Endothelial cell of hepatic sinusoid (primary cell): ENCODE measurements at regions not wholly inside any gene's neighbourhood (a gene's known extent, or its start where the extent isn't known, plus 50 kb on each side); places are given as distances from the start of the nearest gene placed in this dataset.

Experiments used
- in situ Hi-C: cut with HindIII; loops from 2 replicates; pipeline ENCODE4 v1.10.0; 2017; ENCODE audit warnings: low sequenced_read_pairs

DNA sequence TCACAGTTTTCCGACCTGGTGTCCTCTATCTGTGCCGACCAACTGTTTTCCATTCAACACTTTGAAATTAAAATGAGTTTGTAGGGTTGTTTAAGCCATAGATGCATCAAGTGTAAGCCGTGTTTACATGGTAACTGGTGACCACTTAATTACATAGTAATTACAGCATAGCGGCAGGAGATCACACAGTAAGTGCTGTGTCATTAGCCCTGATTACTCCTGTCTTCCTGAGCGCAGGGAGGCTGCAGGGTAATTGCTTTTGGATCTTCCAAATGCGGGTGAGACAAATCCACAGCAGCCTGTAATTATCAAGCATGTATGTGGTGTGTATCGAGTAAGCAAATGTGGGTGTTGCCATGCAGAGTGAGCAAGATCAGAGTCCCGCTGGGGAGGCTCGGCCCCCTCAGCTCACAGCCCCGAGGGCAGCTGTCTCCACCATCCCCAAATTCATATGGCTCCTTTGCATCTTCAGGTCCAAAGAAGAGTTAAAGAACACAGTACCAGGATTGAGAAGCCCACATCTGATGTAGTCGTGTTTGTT, 71.5 kb upstream of the HDAC4 start:
- in situ Hi-C loops: no loop called here

DNA sequence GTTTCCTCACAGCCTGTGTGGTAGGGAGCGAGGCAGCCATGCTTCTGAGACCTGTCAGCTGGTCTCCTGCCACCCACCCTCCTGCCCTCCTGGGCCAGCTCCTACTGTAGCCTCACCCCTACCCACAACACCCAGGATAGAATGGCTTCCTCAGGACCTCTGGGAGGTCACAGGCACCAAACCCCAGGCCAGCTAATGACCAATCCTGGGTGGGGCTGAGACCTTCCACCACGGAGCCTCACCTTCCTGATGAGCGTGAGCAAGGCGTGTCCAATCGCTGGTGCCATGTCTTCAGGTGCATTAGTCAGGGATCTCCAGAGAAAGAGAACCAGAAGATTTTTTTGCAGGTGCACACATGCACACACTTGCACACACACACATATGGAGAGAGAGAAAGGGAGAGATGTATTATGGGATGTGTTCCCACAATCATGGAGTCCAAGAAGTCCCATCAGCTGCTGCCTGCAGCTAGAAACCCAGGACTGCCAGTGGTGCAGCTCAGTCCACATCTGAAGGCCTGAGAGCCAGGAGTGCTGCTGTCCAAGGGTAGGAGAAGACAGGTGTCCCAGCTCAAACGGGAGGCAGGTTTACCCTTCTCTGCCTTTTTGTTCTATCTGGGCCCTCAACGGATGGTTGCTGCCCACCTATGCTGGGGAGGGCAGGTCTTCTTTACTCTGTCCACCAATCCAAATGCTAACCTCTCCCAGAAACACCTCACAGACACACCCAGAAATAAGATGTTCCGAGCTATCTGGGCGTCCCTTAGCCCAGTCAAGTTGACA, 70.4 kb upstream of the HDAC4 start:
- in situ Hi-C loops: no loop called here

DNA sequence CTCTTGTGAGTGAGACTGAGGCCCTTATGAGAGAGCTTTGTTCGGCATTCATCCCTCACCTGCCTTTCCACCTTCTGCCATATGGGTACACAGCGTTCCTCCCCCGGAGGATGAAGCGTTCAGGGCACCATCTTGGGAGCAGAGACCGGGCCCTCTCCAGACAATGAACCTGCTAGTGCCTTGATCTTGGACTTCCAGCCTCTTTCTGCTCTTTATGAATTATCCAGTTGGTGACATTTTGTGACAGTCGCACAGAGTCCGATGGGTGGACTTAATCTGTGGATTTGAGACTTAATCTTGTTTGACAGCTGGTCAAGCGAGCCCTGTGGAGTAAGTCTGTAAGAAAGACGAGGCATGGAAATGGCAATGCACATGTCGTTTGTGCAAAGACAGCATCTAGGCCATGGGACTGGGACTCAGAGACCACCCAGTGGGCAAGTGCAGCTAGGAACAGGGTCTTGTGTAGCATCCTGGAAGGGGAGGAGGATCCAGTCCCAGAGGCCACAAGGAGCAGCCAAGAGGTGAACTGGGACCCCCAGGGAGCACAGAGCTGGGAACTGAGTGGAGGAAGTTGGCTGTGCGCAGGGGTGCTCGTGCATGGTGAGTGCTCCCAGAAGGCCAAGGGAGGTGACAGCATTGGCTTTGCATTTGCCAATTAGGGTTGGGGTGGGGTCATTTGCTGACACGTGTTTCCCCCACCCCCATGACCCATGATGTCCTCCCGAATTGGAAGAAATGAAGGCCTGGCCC, 69.5 kb upstream of the HDAC4 start:
- in situ Hi-C loops: no loop called here

DNA sequence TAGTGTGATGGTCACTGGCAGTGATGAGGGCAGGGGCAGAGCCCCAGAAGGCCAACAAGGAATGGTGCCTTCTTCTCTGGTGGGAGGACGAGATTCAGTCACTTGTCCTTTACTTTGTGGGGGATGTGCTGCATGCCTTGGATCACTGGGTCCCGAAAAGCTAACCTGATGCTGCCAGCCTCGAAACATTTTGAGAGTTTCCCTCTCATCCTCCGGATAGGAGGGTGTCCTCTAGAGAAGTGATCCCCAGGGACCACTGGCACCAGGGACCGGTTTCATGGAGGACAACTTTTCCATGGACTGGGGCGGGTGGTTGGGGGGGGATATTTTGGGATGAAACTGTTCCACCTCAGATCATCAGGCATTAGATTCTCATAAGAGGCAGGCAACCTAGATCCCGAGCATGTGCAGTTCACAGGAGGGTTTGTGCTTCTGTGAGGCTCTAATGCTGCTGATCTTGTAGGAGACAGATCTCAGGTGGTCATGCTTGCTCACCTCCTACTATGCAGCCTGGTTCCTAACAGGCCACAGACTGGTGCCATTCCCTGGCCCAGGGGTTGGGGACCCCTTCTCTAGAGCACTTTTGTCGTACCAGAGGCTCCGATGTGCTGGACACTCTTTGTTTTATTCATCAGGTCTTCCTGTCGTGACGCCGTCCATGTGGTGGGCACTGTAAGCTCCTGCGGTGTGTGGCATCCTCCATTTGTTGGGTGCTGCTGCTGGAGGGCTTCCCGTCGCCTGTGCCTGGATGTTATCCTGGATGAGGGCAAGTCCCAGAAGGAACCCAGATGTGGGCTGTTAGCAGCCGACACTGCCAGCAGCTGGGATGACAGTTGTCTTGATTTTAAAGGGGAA, 68.5 kb upstream of the HDAC4 start:
- in situ Hi-C loops: no loop called here

DNA sequence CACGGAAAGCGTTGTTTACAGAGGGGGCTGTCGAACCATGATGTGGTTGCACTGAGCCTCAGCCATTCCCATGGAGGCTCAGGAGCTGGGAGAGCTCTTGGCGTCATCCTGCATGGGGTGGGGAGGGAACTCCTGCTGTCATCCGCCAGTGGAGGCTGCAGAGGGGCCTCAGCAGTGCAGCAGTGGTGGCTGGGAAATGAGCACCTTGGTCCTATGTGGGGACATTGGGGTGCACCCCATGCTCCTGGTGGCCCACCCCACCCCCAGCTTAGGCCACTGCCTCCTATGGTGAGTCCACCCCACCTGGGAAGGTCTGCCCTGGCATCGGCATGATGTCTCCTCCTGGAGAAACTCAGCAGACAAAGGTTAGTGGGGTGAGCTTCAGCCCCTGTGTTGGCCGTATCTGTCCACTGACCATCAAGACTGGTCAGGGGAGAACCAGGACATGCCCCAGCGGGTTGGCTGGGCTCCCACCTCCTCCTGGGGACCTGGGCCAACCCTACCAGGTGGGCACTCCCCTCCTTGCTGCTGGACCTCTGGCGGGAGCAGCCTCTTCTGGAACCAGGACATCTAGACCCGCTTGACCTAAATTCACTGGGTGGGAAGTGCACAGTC, 67.8 kb upstream of the HDAC4 start:
- in situ Hi-C loops: no loop called here

DNA sequence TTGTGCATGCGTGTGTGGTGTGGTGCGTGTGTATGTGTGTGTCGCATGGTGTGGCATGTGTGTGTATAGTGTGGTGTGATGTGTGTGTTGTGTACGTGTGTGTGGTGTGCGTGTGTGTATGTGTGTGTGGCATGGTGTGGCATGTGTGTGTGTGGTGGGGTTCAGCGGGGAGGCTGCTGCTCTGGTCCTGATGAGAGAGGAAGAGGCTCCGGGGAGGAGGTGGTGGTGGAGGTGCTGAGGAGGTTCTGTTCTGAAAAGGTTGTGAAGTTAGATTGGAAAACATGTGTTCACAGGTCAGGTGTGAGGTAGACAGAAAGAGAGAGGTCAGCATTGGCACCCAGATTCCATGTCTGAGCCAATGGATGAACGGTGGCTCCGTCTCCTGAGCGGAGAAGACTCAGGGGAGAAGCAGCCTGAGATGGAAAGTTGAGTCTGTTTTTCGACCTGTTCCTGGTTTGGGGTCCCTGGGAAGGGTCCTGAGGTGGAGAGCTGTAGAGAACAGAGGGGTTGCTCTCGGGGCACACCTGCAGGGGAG, 67.2 kb upstream of the HDAC4 start:
- in situ Hi-C loops: no loop called here

DNA sequence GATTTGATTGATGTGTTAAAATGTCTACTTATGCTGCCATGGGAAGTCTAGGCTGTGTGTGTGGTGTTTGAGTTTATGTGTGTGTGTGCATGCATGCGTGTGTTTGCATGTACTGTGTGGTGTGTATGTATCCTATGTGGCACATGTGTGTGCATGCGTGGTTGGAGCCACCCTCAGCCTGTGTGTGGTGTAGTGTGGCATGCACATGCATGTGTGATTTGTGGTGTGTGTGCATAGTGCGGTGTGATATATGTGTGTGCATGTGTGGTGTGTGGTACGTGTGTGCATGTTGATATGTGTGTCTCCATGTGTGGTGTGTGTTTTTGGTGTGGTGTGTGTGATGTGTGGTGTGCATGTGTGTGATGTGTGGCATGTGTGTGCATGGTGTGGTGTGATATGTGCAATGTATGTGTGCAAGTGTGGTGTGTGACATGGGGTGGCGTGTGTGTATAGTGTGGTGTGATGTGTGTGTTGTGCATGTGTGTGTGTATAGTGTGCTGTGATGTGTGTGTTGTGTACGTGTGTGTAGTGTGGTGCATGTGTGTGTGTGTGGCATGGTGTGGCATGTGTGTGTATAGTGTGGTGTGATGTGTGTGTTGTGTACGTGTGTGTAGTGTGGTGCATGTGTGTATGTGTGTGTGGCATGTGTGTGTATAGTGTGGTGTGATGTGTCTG, 66.6 kb upstream of the HDAC4 start:
- in situ Hi-C loops: no loop called here

DNA sequence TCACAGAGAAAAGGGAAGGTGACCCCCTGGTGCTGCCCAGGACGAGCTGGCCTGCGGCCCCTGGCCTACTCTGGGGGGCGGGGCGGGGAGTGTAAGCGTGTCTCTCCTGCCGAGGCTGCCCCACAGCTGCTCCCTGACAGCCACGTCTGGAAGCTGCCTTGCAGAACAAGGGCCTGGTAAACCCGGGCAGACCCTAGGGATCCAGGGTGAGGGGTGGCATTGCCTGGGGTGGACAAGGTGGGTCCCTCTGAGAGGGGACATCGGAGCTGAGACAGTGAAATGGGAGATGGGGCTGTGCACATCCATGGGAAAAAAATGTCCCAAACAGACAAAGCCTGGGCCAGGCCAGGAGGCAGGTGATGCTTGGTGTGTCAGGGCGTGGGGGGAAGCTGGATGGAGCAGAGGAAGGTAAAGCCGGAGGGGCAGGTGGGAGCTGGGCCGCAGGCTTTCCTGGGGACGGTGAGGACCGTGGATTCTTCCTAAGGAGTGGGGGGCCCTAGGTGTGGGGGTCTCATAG, 66.0 kb upstream of the HDAC4 start:
- in situ Hi-C loops: no loop called here

DNA sequence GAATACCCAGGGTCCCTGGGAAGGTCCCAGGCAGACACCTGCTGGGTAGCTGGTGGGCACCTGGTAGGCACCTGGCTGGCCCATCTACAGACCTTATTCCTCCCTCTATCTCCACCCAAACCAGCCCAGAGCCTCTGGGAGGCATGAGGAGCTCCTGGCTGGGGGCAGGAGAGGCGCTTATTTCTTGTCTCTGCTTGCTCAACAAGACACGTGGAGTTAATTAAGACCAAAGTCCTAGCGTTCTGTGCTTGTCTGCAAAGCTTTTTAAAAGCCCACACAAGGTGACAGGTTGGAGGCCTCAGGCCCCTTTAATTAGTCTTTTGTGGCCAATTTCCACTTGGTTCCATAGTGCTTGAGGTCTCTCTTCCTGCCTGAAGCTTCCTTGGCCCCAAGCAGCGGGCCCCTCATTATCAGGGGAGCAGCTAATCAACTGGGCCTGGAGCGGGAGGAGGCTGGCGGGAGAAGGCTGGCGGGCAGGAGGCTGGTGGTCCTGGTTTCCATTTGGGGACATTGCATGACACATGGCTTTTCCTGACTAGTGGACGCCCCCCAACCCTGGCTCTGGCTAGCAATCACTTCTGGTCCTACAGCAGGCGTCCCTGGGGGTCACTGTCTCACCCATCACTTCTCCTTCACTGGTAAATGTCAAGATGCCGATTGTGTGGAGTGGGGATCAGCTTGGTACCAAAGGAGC, 65.4 kb upstream of the HDAC4 start:
- in situ Hi-C loops: no loop called here

DNA sequence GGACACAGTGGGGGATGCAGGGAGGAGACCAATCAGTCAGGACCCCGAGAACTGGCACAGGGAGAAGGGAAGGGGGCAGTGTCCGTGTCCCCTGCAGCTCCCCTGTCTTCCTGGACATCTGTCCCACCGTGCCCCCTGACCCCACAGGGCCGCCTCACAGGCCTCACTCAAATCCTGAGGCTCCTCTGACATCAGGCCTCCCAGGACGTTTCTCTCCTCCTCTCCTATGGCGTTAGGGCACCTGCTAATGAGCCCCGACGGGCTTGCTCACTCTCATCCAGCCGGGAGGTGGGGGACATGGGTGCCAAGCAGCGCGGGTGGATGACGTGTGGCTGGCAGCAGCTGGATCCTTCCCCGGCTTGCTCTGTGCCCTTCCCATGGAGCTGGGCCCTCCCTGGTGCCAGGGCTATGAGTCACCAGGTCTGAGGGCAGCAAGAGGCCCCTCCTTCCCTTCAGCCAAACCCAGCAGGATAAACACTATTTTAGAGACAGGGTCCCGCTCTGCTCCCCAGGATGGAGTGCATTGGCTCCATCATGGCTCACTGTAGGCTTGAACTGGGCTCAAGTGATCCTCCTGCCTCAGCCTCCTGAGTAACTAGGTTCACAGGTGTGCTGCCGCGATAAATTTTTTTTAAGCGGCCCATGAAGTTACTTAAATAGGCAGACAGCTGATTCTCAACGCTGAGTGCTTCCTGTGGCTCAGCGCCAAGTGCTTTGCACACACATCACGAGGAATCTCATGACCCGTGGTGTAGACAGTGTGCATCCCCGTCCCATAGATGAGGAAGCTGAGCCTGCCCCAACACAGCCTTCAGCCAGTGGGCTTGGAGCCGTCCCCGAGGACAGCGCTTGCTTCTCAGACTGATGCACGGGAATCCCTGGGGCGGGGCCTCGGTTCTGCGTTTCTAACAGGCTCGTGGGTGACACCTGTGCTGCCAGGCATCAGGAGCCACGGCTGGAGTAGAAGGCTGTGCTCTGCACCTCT, 64.5 kb upstream of the HDAC4 start:
- in situ Hi-C loops: no loop called here

DNA sequence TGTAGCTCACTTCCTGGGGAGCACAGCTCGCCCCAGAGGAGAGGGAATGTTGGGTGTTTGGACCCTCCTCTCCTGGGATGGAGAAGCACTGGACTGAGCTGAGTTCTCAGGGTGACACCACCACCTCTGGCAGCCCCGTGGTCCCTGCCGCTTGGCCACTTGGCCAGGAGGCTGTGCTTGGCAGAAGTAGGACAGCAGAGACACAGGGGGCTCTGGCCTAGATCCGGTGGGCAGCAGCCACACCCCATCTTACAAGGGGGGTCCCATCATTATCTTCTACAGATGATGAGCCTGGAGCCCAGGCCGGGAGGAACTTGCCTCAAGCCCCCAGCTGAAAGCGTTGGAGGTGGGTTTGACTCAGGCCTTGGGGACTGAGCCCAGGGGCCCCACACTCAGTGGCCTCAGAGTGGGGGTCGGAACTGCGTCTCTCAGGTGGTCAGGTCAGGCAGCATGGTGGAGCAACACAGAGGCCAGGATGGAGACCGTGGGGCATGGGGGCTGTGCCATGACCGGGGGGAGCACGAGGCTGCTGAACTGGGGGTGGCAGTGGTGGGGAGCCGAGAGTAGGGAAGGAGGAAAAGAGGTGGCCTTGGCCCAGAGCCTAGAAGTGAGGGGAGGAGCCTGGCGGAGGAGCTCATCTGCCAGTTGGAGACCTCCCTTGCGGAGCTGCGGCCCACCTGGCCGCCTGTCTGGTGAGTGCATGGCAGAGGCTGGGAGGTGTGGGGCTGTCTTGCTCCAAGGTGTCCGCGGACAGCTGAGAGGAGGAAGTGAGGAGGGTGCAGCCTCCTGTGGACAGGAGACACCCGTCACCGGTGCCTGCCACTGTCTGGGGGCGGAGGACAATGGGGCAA, 63.6 kb upstream of the HDAC4 start:
- in situ Hi-C loops: no loop called here

DNA sequence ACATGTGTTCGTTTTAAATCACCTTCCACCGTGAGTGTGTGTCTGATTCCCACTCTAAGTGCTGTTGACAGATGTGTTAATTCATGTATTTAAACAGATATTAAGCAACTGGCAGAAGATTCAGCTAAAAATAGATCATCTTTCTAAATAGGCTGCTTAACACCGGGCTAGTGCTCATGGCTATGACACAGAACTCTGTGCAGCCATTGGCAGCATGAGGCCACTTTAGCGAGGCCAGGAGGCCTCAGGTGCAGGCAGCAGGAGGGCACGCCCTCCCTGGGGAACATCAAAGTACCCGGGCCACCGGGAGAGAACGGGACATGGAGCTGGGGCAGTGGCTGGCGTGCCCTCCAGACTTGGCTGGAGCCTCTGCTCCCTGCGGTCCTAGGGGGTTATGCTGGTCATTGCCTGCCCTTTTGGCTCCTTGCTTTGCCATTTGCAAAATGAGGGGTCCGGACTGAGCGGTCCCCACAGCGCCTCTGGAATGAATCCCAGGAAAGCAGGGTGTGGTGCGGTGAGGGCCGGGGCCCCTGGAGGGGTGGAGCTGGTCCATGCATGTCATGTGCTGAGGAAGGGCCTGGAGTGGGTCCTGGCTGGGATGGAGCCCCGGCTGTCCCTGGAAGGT, 62.8 kb upstream of the HDAC4 start:
- in situ Hi-C loops: no loop called here

DNA sequence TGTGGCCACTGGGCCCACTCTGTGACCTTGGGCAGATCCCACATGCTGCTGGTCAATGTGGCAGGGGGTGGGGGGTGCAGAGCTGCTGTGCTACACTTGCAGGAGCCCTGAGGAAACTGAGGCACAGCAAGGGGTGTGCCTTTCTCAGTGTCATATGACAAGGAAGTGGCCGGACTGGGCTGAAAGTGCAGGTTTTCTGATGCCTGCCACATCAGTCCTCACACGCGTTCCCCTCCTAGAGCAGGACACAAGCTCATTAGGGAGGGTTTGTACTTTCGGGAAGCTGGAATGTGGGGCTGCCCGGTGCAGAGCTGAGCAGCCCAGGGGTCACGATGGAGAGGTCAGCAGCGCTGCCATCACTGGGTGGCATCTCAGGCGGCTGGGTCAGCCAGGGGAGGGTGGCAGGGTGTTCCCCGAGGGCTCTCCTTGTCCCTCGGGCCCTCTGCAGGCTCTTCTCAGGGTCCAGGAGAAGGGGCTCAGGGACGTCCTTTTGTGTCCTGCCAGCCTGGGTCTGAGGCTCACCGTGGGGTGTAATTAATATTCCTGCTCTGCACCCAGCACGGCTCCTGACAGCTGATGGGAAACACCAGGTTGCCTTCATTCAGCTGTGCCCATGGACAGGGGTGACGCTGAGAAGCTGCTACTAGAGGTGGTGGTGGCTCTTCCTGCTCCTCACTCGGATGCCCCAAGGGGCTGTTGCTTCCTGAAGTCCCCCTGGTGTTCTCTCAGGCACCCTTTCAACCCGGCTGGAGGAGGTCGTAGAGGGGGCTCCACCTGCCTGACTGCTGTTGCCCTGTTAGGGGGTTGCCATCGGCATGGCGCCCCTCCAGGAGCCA, 62.1 kb upstream of the HDAC4 start:
- in situ Hi-C loops: no loop called here

DNA sequence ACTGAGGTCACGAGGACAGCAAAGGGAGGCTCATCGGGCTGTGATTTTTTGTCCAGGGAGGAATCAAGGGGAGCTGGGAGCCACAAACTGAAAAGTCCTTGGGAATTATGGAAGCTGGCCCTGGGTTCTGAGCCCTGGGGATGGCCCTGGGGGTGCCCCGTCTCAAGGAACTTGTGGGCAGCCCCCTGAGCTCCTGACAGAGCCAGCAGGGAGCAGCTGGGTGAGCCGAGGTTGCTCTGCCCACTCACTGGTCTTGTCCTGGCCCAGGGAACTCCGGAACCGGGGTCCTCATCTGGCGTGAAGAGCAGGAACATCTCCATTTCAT, 61.3 kb upstream of the HDAC4 start:
- in situ Hi-C loops: no loop called here

DNA sequence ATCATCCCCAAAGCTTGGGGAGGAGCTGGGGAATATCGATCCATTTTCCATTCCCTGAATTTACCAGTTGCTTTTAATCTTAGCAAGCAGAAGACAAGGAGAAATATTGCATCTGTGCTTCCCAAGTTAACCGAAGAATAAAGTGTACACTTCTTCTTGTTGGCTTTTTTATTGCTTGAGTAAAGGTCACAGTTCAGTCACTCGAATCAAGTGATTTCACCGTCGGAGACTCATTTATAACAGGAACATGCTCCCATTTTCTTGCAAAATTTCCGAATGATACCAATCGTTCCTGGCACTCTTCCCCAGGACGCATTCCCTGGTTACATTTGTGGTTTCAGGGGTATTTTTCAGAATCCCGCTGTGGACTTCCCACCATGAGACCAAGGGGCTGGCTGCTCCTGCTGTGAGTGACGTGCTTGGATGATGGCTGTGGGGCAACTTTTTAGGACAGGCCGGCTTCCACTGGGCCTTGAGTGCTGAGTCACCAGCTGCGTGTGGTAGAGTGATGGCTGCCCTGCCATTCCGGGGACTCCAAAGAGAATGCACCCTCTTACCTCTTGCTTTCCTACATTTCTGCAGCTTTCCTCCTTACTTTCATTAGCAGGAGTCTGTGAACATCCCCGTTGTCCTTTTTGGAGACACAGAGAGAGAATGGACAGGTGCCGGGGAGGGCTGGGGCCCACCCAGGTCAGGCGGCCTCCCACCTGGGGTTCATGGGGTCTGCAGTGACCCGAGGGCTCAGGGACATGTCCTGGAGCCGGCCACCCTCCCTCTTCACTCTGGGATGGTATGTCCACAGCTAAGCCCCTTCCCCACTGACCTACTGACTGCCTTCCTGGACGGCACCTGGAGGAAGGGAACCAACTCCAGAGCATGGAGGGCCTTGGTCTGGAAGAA, 60.7 kb upstream of the HDAC4 start:
- in situ Hi-C loops: no loop called here
